ENCODE measurements at regions not wholly inside any gene's neighbourhood (a gene's known extent, or its start where the extent isn't known, plus 50 kb on each side); places are given as distances from the start of the nearest gene placed in this dataset.

DNA sequence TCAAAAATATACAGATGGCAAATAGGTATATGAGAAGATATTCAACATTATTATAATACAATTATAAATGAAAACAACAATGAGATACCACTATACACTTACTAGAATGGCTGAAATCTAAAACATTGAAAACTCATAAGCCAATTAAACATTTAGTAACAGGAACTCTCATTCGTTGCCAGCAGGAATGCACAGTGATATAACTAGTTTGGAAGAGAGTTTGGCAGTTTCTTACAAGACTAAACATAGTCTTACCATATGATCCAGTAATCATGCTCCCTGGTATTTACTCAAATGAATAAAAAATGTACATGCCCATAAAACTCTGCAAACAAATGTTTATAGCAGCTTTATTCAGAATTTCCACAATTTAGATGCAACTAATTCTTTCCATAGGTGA, 476.2 kb upstream of the COBL start:
- DNase-seq (ENCODE audit: low read depth) = no peak

DNA sequence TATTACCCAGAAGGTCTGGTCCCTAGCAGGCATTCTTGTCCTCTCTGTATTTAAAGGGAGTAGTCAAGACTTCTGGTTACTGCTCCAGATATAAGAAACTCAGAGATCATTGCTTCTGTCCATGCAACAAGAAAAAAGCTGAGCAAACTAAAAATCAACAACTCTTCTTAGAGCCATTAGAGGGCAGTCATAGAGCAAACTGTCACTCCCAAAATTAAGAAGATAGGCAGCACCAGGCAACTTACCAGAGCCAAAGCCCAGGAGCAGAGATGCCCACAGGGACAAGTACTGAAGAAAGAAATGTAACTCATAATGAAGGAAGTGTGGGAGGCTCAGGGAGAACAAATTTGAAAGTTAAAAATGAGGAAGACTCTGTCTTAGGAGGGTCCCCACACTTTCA, 472.9 kb upstream of the COBL start:
- DNase-seq (ENCODE audit: low read depth) = no peak

DNA sequence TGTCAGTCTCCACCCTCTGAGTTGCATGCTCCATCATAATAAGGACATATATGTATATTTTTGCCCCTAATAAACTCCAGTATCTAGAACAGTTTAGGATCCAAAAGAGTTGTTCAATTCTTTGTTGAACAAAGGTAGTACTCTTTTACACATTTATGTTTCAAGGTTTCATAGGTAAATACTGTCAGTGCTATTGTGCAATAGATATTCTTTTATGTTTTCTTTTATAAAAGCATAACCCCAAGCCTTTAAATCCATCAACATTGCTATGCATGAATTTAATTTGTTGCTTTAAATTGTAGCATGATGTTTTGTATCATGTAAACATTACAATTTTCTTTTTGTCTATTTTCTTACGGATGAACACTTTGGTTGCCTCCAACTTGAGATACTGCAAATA, 469.7 kb upstream of the COBL start:
- DNase-seq (ENCODE audit: low read depth) = no peak

DNA sequence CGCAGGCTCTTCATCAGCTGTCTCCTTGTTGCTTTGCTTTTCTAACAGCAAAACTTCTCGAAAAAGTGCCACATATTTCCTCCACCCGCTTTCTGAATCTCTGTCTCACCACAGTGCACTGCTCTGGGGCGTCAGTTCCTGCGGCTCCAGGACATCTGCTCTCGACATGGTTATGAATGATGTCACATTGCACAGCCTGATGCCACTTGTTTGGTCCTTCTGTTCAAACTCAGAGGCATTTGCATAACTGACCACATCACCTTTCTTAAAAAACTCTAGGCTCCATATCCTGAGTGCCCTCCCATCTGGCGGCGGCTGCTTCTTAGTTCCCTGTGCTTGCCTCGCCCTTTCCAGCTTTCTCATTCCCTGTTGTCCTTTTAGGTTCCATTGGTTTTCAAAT, 469.3 kb upstream of the COBL start:
- DNase-seq (ENCODE audit: low read depth) = no peak

DNA sequence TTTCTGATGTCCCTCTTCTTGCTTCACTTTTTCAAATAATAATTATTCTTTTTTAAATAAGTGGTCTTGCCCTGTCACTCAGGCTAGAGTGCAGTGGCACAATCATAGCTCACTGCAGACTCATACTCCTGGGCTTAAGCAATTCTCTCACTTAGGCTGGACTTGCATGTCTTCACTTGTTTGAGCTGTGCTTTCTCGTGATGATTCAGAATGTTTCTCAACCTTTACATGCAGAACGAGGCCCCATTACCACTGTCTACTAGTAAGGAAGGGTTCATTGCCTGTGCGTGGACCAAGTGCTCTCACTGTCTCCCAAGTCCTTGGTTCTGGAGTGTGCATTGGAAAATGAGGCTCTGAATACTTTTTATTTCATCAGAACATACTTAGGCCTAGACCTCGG, 468.6 kb upstream of the COBL start:
- DNase-seq (ENCODE audit: low read depth) = no peak

GRCh38 chr7:51783241-51783640, 466.6 kb upstream of the COBL start:
- DNase-seq (ENCODE audit: low read depth) = no peak

DNA sequence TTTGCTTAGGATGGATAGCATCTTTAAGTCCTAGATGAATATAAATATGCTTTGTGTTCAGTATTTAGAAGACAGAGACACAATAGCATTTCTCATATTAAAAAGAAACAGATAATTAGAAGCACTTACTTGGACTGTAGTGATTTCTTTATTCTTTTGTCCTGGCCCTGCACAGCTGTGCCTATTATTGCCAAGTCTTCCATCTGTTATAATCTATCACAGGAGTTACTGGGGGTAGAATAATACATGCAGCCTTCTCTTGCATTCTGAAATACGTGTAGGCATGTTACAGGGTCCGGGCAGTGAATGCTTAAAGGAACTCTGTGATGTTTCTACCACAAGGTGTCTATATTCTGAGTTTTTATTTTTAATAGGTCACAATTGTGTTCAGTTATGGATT, 461.5 kb upstream of the COBL start:
- no peak for DNase-seq (ENCODE audit: low read depth)

DNA sequence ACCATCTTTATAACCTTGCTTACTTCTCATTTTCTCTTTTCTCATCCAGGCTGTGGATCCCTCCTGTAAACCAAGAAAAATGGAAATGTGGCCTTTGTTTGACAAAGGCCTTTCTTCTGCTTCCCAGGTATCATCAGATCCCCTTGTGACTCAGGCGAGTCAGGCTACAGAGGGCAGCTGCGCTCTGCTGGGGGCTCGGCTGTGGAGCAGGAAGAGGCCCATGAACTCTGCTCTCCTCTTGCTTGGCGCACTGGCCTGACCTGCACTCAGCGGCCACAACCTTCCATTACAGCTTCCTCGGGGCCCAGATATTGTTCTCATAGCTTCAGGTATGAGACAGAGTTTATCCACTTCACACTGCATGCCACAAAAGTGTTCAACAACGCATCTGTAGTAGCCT, 457.6 kb upstream of the COBL start:
- no peak for DNase-seq (ENCODE audit: low read depth)

GRCh38 chr7:51772190-51772589, 455.6 kb upstream of the COBL start:
- DNase-seq (ENCODE audit: low read depth) = no peak

DNA sequence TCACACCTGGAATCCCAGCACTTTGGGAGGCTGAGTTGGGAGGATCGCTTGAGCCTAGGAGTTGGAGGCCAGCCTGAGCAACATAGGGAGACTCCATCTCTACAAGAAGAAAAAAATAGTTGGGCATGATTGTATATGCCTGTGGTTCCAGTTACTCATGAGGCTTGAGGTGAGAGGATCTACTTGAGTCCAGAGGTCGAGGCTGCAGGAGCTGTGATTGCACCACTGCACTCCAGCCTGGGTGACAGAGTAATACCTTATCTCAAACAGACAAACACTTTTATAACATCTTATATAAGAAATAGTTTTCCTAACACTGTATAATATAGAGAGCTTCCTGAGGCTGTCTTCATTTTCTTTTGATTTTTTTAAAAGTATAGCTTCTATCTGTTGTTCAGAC, 448.4 kb upstream of the COBL start:
- no peak for DNase-seq (ENCODE audit: low read depth)

DNA sequence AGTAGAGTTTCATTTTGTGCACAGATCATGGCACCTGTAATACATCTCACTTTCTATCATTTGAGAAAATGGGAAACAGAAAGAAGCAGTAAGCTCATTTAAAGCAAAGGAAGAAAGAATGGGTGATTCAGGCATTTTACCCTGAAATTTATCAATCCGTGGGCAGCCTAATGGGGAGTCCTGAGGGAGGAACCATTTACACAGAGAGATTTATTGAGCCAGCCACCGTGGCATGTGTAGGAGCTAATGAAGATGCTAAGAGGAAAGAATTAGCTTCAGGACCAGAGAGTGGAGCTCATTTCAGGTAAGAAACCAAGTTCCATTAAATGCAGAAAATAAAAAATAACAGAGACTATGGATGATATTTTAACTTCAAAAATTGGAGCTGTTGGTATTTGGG, 443.4 kb upstream of the COBL start:
- no peak for DNase-seq (ENCODE audit: low read depth)

DNA sequence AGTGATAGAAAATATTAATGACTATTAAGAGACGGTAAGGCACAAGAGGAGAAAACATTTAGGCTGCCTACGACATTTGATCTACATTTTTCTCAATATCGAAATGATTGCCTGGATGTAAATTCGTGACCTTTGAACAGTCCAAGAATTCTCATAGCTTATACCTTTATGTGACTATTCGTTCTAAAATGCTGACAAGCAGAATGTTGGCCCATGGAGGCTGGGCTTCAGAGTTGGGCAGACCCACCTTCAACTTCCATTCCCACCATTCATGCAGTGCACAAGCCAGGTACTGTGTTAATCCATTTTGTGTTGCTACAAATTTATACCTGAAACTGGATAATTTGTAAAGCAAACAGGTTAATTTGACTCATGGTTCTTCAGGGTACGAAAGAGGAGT, 441.4 kb upstream of the COBL start:
- no peak for DNase-seq (ENCODE audit: low read depth)

GRCh38 chr7:51732951-51733350, 416.3 kb upstream of the COBL start:
- no peak for DNase-seq (ENCODE audit: low read depth)

- no peak for DNase-seq (ENCODE audit: low read depth)
Observed at GRCh38 chr7:51732116-51732515, 415.5 kb upstream of the COBL start.

GRCh38 chr7:51731075-51731474, 414.5 kb upstream of the COBL start:
- no peak for DNase-seq (ENCODE audit: low read depth)

GRCh38 chr7:51727441-51727840, 410.8 kb upstream of the COBL start:
- DNase-seq (ENCODE audit: low read depth) = no peak

GRCh38 chr7:51706851-51707250, 390.2 kb upstream of the COBL start:
- DNase-seq (ENCODE audit: low read depth) = no peak

- no peak for DNase-seq (ENCODE audit: low read depth)
Observed at GRCh38 chr7:51705701-51706100, 389.1 kb upstream of the COBL start.

DNA sequence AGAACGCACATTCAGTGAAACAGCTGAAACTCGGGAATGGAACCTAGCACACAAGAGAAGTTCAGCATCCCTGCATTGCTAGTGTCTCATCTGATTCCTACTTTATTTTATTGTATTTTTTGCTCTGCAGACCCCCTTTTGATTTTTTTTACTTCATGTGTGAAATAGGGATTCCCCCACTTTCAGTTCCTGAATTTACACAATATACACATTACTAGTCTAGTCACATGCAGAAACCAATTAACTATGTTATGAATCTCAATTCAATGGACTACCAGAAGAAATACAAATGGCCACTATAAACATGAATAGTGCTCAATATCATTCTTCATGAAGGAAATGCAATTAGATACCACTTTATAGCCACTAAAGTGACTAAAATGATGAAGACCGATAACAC, 386.1 kb upstream of the COBL start:
- no peak for DNase-seq (ENCODE audit: low read depth)

DNA sequence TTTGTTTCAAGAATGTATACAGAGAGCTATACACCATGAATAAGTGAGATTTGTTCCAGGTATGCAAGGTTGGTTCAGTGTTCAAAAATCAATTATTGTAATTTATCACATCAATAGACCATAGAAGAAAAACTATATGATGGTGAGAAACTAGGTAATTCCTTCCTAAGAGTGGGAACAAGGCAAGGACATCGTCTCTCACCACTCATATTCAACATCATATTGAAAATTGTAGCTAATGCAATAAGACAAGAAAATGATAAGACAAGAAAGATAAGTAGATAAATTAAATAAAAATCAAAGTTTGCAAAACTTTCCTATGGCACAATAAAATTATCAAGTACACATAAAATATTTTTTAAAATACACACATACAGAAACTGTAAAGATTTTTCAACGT, 385.3 kb upstream of the COBL start:
- no peak for DNase-seq (ENCODE audit: low read depth)

DNA sequence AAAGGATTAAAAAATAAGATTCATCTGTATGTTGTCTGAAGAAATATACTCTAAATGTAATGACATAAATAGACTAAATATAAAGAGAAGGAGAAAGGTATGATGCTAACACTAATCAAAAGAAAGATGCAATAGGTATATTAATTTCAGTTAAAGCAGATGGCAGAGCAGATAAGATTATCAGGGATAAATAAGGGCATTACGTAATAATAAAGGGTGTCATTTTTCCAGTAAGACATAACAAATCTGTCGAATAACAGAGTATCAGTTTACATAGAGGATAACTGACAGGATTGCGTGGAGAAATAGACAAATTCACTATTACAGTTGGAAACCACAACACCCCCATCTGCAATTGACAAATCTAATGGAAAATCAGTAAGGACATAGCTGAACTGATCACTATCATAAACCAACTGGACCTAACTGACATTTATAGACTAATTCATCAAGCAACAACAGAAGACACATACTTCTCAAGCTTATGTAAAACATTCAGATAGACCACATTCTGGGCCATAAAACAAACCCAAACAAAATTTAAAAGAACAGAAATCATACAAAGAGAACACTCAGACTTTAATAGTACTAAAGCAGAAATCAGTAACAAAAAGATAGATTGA, 384.1 kb upstream of the COBL start:
- no peak for DNase-seq (ENCODE audit: low read depth)

GRCh38 chr7:51693258-51693657, 376.6 kb upstream of the COBL start:
- no peak for DNase-seq (ENCODE audit: low read depth)

DNA sequence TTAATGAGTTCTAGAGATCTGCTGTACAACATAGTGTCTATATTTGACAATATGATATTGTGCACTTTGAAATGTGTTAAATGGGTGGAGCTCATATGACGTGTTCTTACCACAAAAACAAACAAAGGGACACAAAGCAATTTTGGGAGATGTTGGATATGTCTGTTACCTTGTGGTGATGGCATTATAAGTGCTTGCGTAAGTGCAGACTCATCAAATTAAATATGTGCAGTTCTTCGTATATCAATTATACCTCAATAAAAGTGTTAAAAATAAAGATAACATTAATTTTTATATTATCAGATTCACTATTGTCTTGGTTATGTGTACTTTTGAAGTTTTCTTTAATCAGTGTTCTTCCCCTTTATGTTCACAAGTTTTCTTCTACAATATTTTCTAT, 372.9 kb upstream of the COBL start:
- DNase-seq (ENCODE audit: low read depth) = no peak

GRCh38 chr7:51685794-51686193, 369.2 kb upstream of the COBL start:
- no peak for DNase-seq (ENCODE audit: low read depth)
